Renal cortical epithelial cell (primary cell): ENCODE measurements at regions not wholly inside any gene's neighbourhood (a gene's known extent, or its start where the extent isn't known, plus 50 kb on each side); places are given as distances from the start of the nearest gene placed in this dataset.
"Not testable (repeated sequence)": the region's sequence is repeated elsewhere in the genome, so short reads cannot be mapped to it uniquely, and the experiment has no call there.

Experiments
- DNase-seq: peaks from one replicate; pipeline ENCODE4 v3.0.0-alpha.2; 2011; ENCODE audit warnings: low read depth

- DNase-seq, result not testable (repeated sequence)
Measured at GRCh38 chr16:88265286-88265938, 117.3 kb upstream of the ZNF469 start.

GRCh38 chr16:88266036-88266435 lies 116.7 kb upstream of the ZNF469 start:
- not testable (repeated sequence) for DNase-seq

- DNase-seq, result not testable (repeated sequence)
Measured at GRCh38 chr16:88266935-88267551, 115.7 kb upstream of the ZNF469 start.

- DNase-seq, result not testable (repeated sequence)
Measured at GRCh38 chr16:88268186-88268970, 114.4 kb upstream of the ZNF469 start.

- DNase-seq, result not testable (repeated sequence)
Measured at GRCh38 chr16:88270171-88270790, 112.5 kb upstream of the ZNF469 start.

GRCh38 chr16:88271296-88271695 lies 111.5 kb upstream of the ZNF469 start:
- DNase-seq, result not testable (repeated sequence)

- not testable (repeated sequence) for DNase-seq
Measured at GRCh38 chr16:88271776-88272175, 111.0 kb upstream of the ZNF469 start.

- DNase-seq, result not testable (repeated sequence)
Measured at GRCh38 chr16:88272437-88272836, 110.3 kb upstream of the ZNF469 start.

- not testable (repeated sequence) for DNase-seq
Measured at GRCh38 chr16:88274126-88274750, 108.5 kb upstream of the ZNF469 start.

- no peak for DNase-seq
Measured at GRCh38 chr16:88274847-88275246, 107.9 kb upstream of the ZNF469 start.

- DNase-seq, result not testable (repeated sequence)
Measured at GRCh38 chr16:88275336-88276122, 107.2 kb upstream of the ZNF469 start.

GRCh38 chr16:88276123-88276588 lies 106.6 kb upstream of the ZNF469 start:
- DNase-seq, result not testable (repeated sequence)

GRCh38 chr16:88276591-88276990 lies 106.2 kb upstream of the ZNF469 start:
- DNase-seq, result no peak

GRCh38 chr16:88279998-88280397 lies 102.8 kb upstream of the ZNF469 start:
- no peak for DNase-seq

- DNase-seq, result no peak
Measured at GRCh38 chr16:88281858-88282563, 100.7 kb upstream of the ZNF469 start.

- no peak for DNase-seq
Measured at GRCh38 chr16:88282564-88283395, 100.0 kb upstream of the ZNF469 start.

GRCh38 chr16:88283596-88283995 lies 99.2 kb upstream of the ZNF469 start:
- no peak for DNase-seq

GRCh38 chr16:88284101-88284500 lies 98.7 kb upstream of the ZNF469 start:
- no peak for DNase-seq
